ENCODE measurements at regions not wholly inside any gene's neighbourhood (a gene's known extent, or its start where the extent isn't known, plus 50 kb on each side); places are given as distances from the start of the nearest gene placed in this dataset.

DNA sequence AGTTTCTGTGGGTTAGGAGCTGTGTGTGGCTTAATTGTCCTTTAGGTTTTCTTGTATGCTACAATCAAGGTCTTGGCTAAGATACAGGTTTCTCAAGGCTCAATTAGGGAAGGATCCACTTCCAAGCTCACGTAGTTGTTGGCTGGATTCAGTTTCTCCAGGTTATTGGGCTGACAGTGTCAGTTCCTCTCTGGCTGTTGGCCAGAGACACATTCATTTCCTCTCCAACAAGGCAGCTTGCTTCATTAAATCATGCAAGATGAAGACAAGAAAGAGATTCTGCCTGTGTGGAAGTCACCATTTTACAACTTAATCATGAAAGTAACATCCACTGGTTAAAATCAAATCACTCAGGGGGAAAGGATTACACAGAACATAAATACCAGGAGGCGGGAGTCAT, 275.7 kb upstream of the KIF2A start:
- DNase-seq (ENCODE audit: low read depth) = no peak

GRCh38 chr5:62038024-62038423, 268.0 kb upstream of the KIF2A start:
- no peak for DNase-seq (ENCODE audit: low read depth)

DNA sequence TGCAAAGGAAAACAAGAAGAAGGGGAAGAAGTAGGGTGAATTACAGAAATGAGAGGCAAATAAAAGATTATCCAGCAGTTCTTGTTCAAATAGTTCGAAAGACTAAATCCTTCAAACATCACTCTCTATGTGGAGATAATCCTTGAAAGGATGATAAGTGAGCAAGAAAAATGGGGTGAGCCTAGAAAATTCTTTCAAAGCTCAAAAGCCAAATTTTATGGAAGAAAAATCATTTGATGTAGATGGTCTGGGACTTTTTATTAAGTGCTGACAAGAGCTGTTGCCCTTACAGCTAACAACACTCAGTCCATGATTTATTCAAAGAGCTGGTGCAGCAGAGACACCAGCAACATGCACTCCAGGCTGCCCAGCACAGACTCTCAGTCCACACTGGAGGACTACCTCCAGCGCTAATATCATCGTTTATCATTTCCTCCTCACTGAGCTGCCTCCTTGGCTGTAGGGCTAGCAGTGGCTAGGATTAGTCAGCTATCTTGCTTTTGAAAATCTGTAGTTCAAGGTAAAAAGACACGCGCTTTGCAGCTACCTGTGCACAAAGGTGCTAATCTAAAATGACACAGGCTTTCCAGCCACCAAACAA, 264.8 kb upstream of the KIF2A start:
- DNase-seq (ENCODE audit: low read depth) = no peak

DNA sequence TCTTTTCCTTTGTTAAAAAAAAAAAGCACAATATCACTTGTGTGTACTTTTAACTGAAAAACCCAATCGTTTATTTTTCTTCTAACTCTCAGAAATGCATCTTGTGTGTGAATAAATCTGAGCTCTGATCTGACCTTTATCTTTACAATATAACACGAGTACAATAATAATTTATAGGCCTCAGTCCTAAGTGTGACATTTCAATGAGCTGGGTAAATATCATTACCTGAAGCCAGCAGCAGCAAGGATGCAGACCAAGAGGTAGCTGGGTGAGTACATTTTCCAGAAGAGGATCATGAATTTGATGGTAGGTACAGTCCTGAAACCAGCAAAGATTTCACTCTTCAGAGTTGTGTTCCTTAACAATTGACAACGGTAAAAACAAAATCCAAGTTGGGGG, 264.0 kb upstream of the KIF2A start:
- no peak for DNase-seq (ENCODE audit: low read depth)

DNA sequence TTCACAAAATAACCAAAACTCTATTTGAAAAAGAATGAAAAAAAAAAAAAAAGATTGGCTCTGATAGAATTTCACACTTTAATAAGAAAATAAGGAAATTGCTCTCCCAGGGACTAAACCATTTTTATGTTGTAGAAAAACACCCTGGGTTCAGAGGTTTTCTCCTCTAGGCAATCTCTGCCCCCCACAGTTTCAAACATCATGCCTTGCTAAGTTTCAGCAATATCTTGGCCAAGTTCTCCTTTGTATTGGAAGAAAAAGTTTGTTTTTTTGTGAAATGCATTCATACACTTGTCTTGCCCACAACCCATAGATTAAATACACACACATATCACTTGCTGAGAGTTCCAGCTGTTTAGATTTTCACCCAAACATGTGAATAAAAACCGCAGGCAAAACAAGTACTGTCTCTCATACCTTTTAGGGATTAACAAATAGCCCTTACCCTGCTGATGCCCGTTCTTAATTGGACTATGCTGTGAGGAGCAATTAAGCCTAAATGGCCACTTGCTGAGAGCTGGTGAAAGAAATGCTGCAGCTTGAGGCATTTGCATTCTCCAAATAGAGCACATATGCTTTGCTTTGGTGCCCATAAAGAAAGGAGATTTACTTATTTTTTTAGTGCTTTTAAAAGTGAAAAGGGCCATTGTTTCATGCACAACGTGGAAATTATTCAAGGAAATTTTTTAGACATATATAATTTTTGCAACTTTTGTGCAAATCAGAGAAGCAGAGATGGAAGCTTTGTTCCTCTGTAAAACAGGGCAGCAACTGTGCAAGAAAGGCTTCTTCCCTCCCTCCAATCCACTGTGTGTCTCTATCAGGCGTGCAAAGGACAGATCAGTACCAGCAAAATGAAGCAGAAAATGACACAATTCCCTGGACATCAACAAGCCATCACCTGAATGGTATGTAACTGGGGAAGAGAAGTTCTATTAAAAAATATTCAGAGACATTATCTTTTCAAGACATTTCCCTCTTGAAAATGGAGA, 262.4 kb upstream of the KIF2A start:
- no peak for DNase-seq (ENCODE audit: low read depth)

DNA sequence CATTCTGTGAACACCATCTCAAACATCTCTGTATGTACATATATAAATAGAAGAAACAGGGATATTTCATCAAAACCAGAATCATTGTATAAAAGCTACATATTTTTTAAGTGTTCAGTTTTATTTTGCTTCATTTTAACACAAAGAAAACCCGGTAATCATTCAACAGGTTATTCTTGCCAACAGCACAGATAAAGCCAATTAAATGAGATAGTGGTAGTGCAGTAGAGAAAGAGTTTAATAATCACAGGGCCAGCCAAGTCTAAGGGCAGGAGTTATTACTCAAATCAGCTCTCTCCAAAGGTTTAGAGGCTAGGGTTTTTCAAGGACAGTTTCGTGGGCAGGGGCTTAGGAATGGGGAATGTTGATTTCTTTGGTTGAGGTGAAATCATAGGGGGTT, 261.0 kb upstream of the KIF2A start:
- no peak for DNase-seq (ENCODE audit: low read depth)

- DNase-seq (ENCODE audit: low read depth) = no peak
Measured at GRCh38 chr5:62046191-62046590, 259.8 kb upstream of the KIF2A start.

DNA sequence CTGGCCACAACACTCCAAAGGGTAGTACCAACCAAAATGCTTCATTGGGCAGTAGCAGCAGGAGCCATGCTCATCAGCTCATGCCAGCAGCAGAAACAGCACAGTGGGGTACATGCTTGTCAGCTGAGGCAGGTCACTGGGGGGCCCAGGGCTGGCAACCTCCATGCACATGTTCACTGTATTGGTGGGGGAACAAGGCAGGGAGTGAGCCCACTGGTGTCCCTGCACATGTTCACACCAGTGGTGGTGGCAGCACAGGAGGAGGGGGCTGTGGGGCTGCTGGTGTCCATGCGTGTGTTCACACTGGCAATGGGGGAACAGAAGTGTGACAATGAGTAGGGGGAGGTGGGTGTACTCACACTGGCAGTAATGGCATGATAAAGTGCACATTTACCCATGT, 254.3 kb upstream of the KIF2A start:
- DNase-seq (ENCODE audit: low read depth) = no peak

DNA sequence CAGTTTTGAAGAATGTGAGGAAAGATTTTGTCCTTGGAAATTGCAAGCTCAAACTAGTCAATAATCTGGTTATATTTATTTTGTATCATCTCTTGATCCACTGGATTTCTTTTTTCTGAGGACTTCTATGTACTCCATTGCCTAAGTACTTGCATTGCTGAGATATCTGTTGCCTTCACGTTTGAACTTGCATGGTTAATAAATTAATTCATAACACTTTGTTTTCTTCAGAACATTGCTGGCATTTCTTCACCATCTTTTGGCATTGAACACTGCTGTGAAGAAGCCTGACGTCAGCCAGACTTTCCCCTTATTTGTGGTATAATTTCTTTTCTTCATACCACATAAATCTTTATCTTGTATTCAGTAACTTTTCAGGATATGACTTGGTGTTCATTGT, 246.0 kb upstream of the KIF2A start:
- no peak for DNase-seq (ENCODE audit: low read depth)

- DNase-seq (ENCODE audit: low read depth) = no peak
Measured at GRCh38 chr5:62065050-62065449, 241.0 kb upstream of the KIF2A start.

GRCh38 chr5:62066761-62067277, 239.2 kb upstream of the KIF2A start:
- no peak for DNase-seq (ENCODE audit: low read depth)

DNA sequence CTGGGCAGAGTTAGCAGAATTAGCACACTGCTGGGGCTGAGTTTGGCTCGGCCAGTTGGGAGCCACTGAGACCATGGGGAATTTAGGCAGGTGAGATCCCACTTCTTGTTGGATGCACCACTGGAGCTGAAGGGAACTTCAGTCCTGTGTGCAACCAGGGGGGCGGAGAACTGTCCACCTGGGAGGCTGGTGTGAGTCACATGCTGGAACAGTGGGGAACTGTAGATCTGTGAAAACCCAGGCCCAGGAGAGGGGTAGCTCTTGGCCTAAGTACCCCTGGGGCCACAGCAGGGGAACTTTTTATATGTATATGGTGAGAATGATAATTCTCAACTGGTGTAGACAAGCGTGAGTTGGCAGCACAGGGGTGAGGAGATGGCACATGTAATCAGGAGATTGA, 237.5 kb upstream of the KIF2A start:
- no peak for DNase-seq (ENCODE audit: low read depth)

DNA sequence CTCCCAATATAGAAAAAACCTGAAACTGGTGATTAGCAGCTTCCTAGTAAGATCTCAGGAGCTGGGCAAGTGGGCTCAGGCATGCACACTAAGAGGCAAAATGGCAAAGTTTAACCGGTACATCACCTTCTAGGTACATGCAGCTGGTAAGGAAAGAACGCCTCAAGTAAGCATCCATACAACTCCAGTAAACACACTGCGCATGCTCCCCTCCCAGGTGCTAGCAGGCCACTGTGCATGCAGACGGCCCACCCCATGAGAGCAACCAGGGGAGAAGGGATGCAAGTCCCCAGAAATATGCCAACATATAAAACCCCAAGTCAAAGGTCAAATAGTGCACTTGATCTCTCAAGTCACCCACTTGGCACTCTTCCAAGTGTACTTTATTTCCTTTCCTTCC, 228.6 kb upstream of the KIF2A start:
- DNase-seq (ENCODE audit: low read depth) = no peak

GRCh38 chr5:62077823-62078550, 228.0 kb upstream of the KIF2A start:
- DNase-seq (ENCODE audit: low read depth) = no peak

DNA sequence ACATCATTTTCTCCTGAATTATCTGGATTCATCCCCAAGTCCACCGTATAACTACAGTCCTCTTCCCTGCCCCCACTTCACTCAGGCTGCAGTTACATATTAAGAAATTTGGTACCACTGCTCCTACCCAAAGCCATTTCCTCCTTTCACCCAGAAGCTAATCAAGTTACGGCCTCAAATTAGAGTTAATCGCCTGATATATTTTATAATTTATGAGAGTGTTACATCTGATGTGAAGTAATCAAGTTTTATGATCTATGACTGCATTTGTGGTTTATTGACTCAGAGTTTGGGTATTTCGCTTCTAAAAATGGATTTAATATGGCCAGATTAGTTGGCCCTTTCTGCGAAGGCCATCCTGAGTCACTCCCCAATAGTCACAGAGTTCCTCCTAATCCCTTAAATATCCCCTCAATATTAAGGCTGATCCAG, 223.6 kb upstream of the KIF2A start:
- no peak for DNase-seq (ENCODE audit: low read depth)

DNA sequence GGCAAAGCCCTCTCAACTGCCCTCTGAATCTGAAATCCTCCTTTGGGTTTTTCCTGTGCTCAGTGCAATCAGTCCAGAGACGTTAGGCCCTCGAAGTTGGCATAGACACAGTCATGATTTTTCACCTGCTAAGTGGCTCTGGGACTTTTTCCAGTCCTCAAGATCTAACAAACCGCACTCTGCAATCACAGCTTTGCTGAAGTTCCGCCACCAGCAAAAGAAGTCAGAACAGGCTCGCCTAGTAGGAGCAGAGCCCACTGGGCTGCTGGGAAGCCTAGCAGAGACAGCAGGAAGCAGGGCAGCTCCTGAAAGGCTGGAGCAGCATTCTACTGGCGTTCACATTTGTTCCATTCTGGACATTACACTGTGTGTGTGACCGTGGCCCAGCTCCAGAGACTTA, 222.8 kb upstream of the KIF2A start:
- no peak for DNase-seq (ENCODE audit: low read depth)

GRCh38 chr5:62083661-62084060, 222.3 kb upstream of the KIF2A start:
- DNase-seq (ENCODE audit: low read depth) = no peak

- no peak for DNase-seq (ENCODE audit: low read depth)
Measured at GRCh38 chr5:62084391-62084790, 221.6 kb upstream of the KIF2A start.

GRCh38 chr5:62090953-62091352, 215.1 kb upstream of the KIF2A start:
- no peak for DNase-seq (ENCODE audit: low read depth)

- DNase-seq (ENCODE audit: low read depth) = no peak
Measured at GRCh38 chr5:62093411-62093810, 212.6 kb upstream of the KIF2A start.

GRCh38 chr5:62093976-62094375, 212.0 kb upstream of the KIF2A start:
- no peak for DNase-seq (ENCODE audit: low read depth)

DNA sequence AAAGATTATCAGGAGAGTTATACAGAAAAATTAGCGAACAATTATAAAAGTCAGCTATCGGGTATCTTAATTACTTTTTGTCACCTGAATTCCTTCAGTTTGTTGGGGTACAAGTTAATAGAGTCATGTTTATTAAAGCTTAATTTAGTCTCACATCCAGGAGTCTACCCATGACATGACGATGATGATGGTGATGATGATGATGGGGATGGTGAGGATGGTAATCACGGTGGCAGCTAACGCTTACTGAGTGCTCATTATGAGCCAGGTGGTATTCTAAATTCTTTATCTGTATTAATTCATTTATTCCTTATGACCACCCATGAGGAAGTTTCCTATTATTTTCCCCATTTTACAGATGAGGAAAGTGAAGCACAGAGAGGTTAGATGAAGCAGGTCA, 208.6 kb upstream of the KIF2A start:
- no peak for DNase-seq (ENCODE audit: low read depth)

- DNase-seq (ENCODE audit: low read depth) = no peak
Measured at GRCh38 chr5:62100201-62100600, 205.8 kb upstream of the KIF2A start.

Measured in stimulated activated CD8-positive, alpha-beta memory T cell treated with anti-CD3 and anti-CD28 coated beads, Interleukin-12 subunit alpha, Interleukin-12 subunit beta, amount 100 ng/mL, for 4 hours (primary cell).